GM13977 (cell line): ENCODE measurements at regions not wholly inside any gene's neighbourhood (a gene's known extent, or its start where the extent isn't known, plus 50 kb on each side); places are given as distances from the start of the nearest gene placed in this dataset.
"Not testable (repeated sequence)": the region's sequence is repeated elsewhere in the genome, so short reads cannot be mapped to it uniquely, and the experiment has no call there.

Experiments used
- DNase-seq: peaks from one replicate; pipeline ENCODE4 v3.0.0; 2012; ENCODE audit warnings: low spot score
- CTCF ChIP-seq: IDR thresholded peaks from 2 replicates; pipeline ENCODE4 v1.5.1; 2012; ENCODE audit warnings: mild to moderate bottlenecking, control low read depth; ENCODE audit not compliant: insufficient read depth; ENCODE audit errors: extremely low read depth, missing control alignments
- in situ Hi-C: fragments of 300-500 bp; cut with MboI; formaldehyde crosslinking; loops from one replicate; pipeline ENCODE4 v1.12.0; 2022; ENCODE audit warnings: low sequenced_read_pairs, low pct_unique_long_range_greater_than_20kb, mixed read lengths, inconsistent platforms; ENCODE audit not compliant: unreplicated experiment

- in situ Hi-C loops: not testable (repeated sequence)
Measured at GRCh38 chr1:145553795-145554194, 54.0 kb upstream of the GPR89A start.

DNA sequence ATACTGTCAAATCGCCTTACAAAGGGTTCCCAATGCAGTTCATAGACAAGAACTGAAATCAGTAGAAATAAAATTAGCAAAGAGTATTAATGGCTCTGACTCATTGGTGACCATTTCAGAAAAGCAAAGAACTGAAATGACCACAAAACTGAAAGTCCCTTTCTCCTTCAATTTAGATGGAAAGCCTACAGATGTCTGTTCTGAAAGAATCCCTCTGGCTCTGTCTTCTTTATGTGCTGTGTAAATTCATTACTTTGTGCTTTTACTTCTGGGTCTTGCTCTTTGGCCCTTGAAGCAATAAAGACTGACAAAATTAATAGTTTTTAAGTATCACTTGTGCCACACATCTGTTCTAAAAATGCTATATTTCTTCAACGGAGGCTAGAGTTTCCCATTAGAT is 62.7 kb upstream of the GPR89A start:
- in situ Hi-C loops: no loop called here
- TF ChIP-seq CTCF: no peak
- DNase-seq: no peak

More at GRCh38 chr1:145553795-145554194, 54.0 kb upstream of the GPR89A start:
- not testable (repeated sequence) for DNase-seq

- DNase-seq, in situ Hi-C loops: not testable (repeated sequence)
Measured at GRCh38 chr1:145541685-145542084, 66.1 kb upstream of the GPR89A start.

GRCh38 chr1:145541246-145541645 is 66.5 kb upstream of the GPR89A start:
- in situ Hi-C loops, DNase-seq: not testable (repeated sequence)

DNA sequence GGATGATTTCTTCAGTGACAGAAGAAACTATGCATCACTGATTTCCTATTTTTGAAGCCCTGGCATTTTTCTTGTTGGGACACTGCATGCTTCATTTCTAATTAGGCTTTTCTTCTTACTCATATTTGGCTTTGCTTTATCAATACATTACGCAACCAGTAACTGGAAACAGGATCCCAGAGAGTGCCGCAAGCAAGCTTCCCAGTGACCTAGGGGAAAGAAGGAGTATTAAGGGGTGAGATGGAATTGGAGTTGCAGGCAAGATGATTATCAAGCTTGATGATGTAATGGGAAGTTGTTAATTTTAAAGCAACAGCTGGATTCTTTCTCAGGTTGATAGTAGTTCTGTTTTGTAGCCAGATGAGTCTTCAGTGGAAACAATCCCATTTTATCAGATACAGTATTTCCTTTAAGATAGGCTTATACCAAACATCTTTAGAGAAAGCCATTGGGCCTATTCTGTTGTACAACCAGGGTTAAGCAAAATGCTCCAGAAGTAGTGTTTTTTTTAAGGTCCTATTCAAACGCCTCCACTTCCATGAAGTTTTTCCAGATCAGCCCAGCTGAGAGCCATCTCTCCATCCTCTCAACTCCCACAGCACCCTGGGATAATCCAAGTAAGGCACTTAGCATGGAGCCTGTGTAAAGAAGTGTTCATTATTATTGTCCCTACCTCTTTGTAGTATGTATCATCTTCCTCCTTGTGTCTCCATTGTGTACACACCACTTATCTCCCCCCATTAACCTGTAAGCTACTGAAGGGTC is 69.5 kb upstream of the GPR89A start:
- DNase-seq, in situ Hi-C loops: not testable (repeated sequence)

DNA sequence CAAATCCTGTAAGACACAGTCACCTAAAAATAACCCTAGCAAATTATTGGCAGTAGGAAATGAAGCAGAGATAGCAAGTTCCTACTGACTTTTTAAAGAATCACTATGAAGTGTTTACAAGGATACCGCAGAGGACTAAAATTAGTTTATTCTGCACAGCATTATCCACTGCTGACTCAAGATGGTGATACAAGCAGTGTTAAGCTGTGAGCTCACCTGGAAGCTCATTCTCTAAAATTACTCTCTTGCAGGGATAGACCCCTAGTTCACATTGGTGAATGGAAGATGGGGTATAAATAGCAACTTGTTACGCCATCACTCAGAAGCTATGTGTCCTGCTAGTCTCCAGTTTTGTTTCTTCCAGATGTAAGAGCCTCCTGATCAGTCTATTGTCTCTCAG is 70.8 kb upstream of the GPR89A start:
- DNase-seq, in situ Hi-C loops: not testable (repeated sequence)

DNA sequence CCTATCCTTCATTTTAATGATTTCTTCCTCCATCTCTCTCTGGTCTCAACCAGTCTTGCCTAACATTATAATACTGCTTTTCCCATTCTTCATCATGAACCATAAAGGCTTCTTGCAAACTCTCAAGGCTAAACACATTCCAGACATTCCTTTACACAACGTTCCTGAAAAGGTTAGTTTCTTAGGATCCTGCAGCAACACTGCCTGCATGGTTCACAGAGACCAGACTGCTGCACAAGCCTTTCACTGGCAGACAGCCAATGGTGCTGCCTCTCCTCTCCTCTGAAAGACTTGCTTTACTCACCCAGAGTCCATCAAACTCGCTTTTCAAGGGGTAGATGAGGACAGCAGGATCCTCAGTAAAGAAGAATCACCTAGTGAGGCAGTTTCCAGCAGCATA is 72.3 kb upstream of the GPR89A start:
- in situ Hi-C loops, DNase-seq: not testable (repeated sequence)

DNA sequence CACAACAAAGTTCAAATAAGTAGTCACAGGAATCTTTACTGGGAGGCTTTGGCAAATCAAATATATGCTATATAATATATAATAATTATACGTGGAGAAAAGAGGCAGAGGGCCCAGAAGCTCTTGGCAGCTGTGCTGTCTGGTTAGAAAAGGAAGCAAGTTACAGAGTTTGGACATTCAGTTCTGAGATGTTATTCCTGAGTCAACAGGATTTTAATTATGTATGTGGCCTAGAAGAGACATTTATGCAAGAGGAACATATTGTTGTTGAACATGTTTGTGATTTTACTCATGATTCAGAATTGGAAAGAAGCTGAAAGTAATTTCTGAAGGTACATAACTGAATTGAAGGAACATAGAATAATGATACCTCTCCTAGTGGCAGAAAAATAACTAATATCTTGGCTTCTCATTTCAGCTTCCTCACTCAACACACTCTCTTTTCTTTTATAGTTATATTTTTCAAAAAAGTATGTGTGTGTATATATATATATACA is 79.7 kb upstream of the GPR89A start:
- in situ Hi-C loops, DNase-seq: not testable (repeated sequence)

DNA sequence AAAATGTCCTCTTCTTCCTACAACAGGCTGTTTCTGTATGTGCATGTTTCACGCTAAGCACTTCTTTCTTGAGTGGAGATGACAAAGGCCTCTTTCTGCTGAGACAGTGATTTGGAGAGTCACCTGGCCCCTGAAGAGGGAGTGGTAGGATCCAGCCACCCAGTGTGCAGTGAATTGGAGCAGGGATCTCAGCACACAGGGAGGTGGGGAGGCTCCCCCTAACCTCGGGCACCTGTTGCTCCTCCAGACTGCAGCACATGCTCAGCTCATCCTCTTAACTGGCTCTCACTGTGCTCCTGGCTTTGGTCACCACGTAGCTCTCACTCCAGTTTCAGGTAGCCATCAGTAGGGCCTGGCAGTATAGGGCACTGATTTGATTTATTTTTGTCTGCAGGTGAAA is 87.6 kb upstream of the GPR89A start:
- in situ Hi-C loops, DNase-seq: not testable (repeated sequence)

GRCh38 chr1:145519302-145519701 is 88.5 kb upstream of the GPR89A start:
- in situ Hi-C loops, DNase-seq: not testable (repeated sequence)

GRCh38 chr1:145513017-145513416 is 87.6 kb upstream of the NBPF20 start:
- in situ Hi-C loops, DNase-seq: not testable (repeated sequence)
- peak; percentile 1 for TF ChIP-seq CTCF

- in situ Hi-C loops, DNase-seq: not testable (repeated sequence)
Measured at GRCh38 chr1:145508053-145508452, 82.7 kb upstream of the NBPF20 start.

- in situ Hi-C loops, DNase-seq: not testable (repeated sequence)
Measured at GRCh38 chr1:145505663-145506647, 80.6 kb upstream of the NBPF20 start.

DNA sequence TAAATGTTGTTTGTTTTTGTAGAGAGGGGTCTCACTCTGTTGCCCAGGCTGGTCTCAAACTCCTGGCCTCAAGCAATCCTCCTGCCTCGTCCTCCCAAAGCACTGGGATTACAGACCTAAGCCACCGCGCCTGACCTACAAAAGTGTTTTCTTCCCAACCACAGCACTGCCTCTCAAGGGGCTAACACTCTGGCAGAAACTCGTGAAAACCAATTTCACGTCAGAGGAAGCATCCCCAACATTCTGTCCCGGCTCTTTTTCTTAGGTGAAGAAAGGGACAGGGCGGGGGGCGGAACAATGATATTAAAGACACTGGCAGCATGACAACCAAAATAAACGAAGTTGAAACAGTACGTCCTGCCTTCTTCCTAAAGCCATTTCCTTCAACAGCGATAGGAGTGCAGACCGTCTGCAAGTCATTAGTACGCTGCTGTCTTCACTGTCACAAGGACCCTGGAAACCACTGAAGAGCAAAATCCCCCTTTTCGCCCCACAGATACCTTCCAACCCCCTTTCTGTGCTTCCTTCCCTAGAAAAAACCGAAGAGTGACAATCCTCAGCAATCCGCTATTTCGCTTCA is 79.5 kb upstream of the NBPF20 start:
- DNase-seq, in situ Hi-C loops: not testable (repeated sequence)

GRCh38 chr1:145504310-145504709 is 78.9 kb upstream of the NBPF20 start:
- in situ Hi-C loops, DNase-seq: not testable (repeated sequence)
